Renal pelvis (tissue), 1 donor: ENCODE measurements at regions not wholly inside any gene's neighbourhood (a gene's known extent, or its start where the extent isn't known, plus 50 kb on each side); places are given as distances from the start of the nearest gene placed in this dataset.
"Not testable (repeated sequence)": the region's sequence is repeated elsewhere in the genome, so short reads cannot be mapped to it uniquely, and the experiment has no call there.

ENCODE experiments used
- DNase-seq: peaks from one replicate; pipeline ENCODE4 v3.0.0-alpha.2; 2013

DNA sequence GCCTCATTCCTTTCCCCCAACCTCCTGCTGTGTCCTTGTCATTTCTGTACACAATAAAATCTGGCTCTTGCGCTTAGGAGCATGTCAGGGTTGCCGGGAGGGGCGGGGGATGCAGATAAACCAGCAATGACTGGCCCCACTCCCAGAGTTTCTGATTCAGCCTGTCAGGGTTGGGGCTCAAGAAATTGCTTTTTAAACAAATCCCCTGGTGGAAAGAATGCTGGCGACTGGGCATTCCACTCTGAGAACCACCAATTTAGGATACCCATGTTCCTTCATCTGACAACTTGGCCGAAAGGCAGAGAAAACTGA, 376.4 kb downstream of the TCERG1L start:
- DNase-seq, result peak; percentile 22

DNA sequence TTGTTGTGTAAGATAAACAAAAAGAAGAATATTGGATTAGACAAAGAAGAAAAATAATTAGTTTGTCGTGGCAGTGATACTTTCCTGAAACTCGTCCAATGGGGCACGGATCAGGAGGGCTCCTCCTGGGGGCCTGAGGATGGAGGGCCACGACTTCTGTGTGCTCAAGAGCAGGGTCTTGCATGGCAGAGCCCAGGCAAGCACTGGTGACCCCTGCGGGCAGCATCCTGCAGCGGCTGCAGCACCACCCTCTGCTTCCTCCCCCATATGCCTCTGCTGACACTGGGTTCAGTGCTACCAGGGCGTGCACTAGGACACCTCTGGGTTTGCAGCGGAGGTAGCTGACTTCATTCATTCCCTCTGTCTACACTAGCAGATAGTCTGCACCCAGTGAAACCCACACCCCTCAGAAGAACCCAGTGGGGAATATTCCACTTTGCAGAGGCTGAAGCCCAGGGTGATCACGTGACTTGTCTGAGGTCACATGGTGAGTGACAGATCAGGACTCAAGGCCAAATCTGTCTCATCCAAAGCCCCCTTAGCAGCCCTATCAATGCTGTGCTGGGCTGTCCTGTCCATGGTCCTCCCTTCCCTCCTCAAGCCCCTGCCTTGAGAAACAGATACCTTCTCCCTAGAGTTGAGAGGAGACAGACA, 375.5 kb downstream of the TCERG1L start:
- no peak for DNase-seq

DNA sequence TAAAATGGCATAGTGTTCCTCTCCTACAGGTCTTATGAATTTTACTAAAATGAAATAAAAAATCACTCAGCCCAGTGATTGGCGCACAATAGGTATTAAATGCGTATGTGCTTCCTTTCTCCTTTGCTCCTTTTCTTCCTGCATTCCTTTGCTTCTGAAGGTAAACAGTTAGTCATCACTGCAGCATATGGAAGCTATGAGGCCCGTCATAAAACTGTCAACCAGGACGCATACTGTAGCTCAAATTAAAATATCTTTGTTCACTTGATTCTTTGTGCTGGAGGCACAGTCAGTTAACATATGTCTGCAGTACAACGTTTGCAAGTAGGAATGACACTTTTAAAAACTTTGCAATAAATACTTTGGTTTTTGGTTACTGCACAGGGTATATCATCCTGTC, 374.7 kb downstream of the TCERG1L start:
- DNase-seq, result peak; percentile 35

DNA sequence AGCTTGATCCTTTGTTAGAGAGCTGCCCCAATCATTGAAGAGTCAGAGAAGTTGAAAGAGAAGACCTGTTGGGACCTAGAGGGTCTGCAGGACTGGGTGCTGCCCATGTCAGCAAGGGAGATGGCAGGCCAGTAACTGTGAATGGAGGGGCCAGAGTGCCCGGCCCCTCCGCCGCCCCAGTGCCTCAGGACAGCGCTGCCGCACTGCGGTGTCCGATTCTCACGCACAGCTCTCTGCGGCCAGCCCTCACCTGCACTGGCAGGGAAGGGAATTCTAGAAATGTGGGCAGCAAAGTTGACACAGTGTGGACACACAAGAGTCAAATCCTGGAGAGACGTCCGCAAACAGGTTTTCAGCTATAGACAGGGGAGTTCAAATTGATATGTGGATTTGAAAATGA, 373.5 kb downstream of the TCERG1L start:
- DNase-seq, result no peak

GRCh38 chr10:130938891-130939290, 372.6 kb downstream of the TCERG1L start:
- not testable (repeated sequence) for DNase-seq

DNA sequence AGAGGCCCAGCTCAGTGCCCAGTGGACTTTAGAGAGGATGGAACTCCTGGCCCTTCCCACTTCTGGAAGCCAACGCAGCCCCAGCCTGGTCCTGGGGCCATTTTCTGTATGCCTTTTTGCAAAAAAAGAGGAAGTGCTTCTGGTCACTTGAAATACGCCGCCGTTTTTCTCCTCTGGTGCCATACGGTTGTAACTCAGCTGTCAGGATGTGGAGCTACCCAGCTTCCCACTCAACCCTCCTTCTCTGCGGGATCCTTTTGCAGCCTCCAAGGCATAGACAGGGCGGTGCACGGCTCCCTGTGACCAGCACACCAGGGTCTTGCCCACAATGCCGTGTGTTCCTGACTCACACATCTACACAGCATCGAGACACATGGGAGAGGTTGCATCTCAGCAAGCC, 369.6 kb downstream of the TCERG1L start:
- no peak for DNase-seq

- no peak for DNase-seq
Measured at GRCh38 chr10:130952086-130952485, 359.4 kb downstream of the TCERG1L start.

DNA sequence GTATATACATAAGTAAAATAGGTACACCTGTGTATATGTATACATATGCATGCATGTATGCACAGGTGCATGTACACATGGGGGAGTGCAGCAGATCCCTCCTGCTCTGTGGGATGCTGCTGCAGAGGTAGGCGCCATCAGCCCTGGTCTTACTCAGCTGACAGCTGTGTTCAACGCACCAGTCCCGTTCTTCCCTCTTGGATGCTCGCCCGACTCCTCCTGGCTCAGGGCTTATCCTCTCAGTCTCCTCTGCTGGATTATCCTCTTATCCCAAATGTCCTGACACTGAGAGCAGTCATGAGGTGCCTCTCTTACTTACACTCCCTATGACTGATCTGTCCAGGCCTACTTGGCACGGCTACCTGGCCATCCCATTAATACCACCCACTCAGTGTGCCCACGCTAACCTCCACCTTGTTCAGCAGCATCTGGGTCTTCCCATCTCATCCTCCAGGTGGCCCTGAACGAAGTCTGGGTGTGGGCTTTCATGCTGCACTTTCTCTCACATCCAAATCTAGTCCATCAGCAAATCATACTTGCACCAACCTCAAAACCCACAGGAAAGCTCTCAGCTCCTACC, 357.1 kb downstream of the TCERG1L start:
- no peak for DNase-seq

- DNase-seq, result no peak
Measured at GRCh38 chr10:130956251-130956650, 355.3 kb downstream of the TCERG1L start.

GRCh38 chr10:130957423-130957822, 354.1 kb downstream of the TCERG1L start:
- DNase-seq, result no peak

- no peak for DNase-seq
Measured at GRCh38 chr10:130958003-130958402, 353.5 kb downstream of the TCERG1L start.

GRCh38 chr10:130958981-130959751, 352.4 kb downstream of the TCERG1L start:
- DNase-seq, result no peak

- DNase-seq, result no peak
Measured at GRCh38 chr10:130959752-130960195, 351.7 kb downstream of the TCERG1L start.

DNA sequence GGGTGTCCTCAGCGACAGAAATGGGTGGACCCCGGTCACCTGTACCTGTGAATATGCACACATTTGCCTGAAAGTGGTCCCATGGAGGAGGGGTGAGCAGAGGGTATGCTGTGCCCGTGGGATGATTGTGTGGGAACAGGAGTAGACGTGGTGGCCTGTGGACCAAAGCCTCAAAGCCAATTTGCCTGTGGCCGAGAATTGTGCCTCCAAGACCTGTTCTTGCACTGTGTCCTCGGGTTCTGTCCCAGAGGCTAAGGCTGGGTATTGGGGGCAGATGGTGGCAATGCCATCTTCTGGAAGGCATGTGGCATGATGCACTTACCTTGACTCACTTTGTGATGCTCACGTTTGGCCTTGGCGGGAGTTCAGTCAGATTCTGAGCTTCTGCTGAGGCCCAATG, 351.0 kb downstream of the TCERG1L start:
- DNase-seq, result no peak

DNA sequence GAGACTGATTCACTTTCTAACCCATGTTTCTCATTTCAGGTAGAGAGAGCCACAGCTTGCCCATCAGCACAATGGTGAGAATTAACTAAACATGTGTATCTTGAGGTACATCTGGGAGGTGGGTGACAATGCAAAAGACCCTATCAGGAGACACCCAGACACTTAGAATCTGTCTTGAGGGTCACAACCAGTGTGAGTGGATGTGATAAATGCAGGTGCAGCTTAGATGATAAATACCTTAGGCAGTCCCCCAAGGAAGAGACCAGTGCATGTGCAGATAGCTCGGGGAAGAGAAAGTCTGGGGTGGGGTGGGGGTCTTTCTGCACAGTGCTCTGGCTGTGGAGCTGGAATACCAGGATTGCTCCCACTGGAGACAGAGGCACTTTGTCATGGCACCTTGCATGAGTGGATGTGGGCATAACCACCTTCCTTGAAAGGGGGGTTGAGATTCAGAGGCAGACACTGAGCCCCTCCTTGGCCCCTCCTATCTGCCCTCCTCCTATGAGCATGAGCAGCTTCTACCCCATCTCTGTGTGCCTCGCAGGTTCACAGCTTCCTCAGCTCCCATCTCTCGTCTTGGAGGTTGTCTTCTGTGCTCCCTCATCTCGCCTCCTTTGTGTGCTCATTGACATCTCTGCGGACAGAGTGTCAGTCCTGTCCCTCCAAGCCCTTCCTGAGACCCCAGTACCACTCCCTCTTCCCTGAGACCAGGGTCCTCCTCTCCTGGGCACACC, 349.8 kb downstream of the TCERG1L start:
- DNase-seq, result no peak

GRCh38 chr10:130962240-130963051, 349.1 kb downstream of the TCERG1L start:
- DNase-seq, result no peak

GRCh38 chr10:130963052-130963393, 348.5 kb downstream of the TCERG1L start:
- no peak for DNase-seq

- DNase-seq, result no peak
Measured at GRCh38 chr10:130963786-130964522, 347.6 kb downstream of the TCERG1L start.

DNA sequence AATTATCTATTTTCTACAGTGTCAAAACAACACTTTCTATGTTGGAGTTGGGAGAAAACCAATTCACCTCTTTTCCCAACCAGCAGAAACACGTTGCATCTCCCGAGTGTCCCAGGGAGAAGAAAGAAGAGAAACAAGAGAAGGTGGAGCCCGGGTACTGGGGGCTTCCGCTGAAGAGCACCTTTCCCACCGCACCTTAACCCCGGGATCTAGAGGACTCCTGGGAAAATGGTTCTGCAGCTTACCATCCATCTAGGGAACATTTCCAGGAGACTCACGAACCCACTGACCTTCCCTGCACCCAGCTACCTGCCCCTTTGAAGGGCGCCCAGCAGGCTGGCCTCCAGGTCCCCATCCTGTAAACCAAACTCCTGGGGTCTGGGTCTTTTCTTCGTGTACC, 346.8 kb downstream of the TCERG1L start:
- no peak for DNase-seq

- no peak for DNase-seq
Measured at GRCh38 chr10:130967161-130967560, 344.4 kb downstream of the TCERG1L start.

- DNase-seq, result no peak
Measured at GRCh38 chr10:130967784-130968183, 343.7 kb downstream of the TCERG1L start.
